IMR-90 (cell line): ENCODE measurements at regions not wholly inside any gene's neighbourhood (a gene's known extent, or its start where the extent isn't known, plus 50 kb on each side); places are given as distances from the start of the nearest gene placed in this dataset.

ENCODE experiments used
- ATAC-seq: fragments of 200-7000 bp; cut with Tn5 transposase; 2 replicates; pipeline ENCODE4 v1.9.1; 2020; ENCODE audit warnings: low read depth, mild to moderate bottlenecking, moderate library complexity
- BruUV-seq: library from RNA; stranded (reverse); fragments of 400-500 nt; replicated peaks from 2 replicates; lab custom pipeline; 2021; lab: Mats Ljungman, UMichigan
- CTCF ChIA-PET: fragments of 300-600 bp; formaldehyde crosslinking; extraction: SDS; loops from one replicate; lab custom pipeline; 2021; ENCODE audit warnings: antibody characterized with exemption; lab: Yijun Ruan, JAX
- POLR2A ChIA-PET: fragments of 300-600 bp; sonication (Branson Sonifier 250); formaldehyde crosslinking; loops from one replicate; lab custom pipeline; 2022; ENCODE audit warnings: antibody characterized with exemption; ENCODE audit not compliant: unreplicated experiment; lab: Charles Lee
- DNase-seq: peaks from one replicate; pipeline ENCODE4 v3.0.0; 2013
- H2AFZ ChIP-seq: replicated peaks from 2 replicates; pipeline ENCODE3; 2013; ENCODE audit warnings: low read length, mild to moderate bottlenecking; ENCODE audit not compliant: poor library complexity
- H2AK5ac ChIP-seq: 2 replicates; pipeline ENCODE4 v1.6.1; 2013; ENCODE audit warnings: low read depth, low read length, inconsistent platforms
- H2AK9ac ChIP-seq: replicated peaks from 2 replicates; pipeline ENCODE3; 2013; ENCODE audit warnings: mild to moderate bottlenecking, low read depth, low read length, moderate library complexity; ENCODE audit not compliant: poor library complexity
- H2BK120ac ChIP-seq: 2 replicates; pipeline ENCODE4 v1.6.1; 2013; ENCODE audit warnings: low read depth, low read length, inconsistent platforms
- H2BK15ac ChIP-seq: 3 replicates; pipeline ENCODE4 v1.6.1; 2013; ENCODE audit warnings: low read depth, low read length, inconsistent platforms
- H2BK20ac ChIP-seq: 2 replicates; pipeline ENCODE4 v1.6.1; 2013; ENCODE audit warnings: low read depth, mild to moderate bottlenecking, inconsistent platforms, low read length, moderate library complexity
- H2BK5ac ChIP-seq: 2 replicates; pipeline ENCODE4 v1.6.1; 2013; ENCODE audit warnings: mild to moderate bottlenecking, low read depth, low read length, inconsistent platforms; ENCODE audit not compliant: poor library complexity, severe bottlenecking
- H3K14ac ChIP-seq: replicated peaks from 2 replicates; pipeline ENCODE4 v1.6.1; 2013; ENCODE audit warnings: low read depth, low read length, inconsistent platforms
- H3K18ac ChIP-seq: 2 replicates; pipeline ENCODE4 v1.6.1; 2013; ENCODE audit warnings: low read depth, low read length, control low read depth
- H3K23ac ChIP-seq: 2 replicates; pipeline ENCODE4 v1.6.1; 2013; ENCODE audit warnings: low read depth, low read length, inconsistent platforms
- H3K27ac ChIP-seq: 2 replicates; pipeline ENCODE4 v1.5.1; 2013; ENCODE audit warnings: mild to moderate bottlenecking, control low read depth, low read length; ENCODE audit not compliant: insufficient read depth
- H3K27me3 ChIP-seq: 2 replicates; pipeline ENCODE4 v1.6.1; 2013; ENCODE audit warnings: low read length; ENCODE audit not compliant: control insufficient read depth, insufficient read depth
- H3K36me3 ChIP-seq: 2 replicates; pipeline ENCODE4 v1.6.1; 2013; ENCODE audit warnings: low read length, mixed read lengths; ENCODE audit not compliant: control insufficient read depth, insufficient read depth
- H3K4ac ChIP-seq: 2 replicates; pipeline ENCODE4 v1.6.1; 2013; ENCODE audit warnings: low read depth, low read length, inconsistent platforms
- H3K4me1 ChIP-seq: 2 replicates; pipeline ENCODE4 v1.6.1; 2013; ENCODE audit warnings: low read length, mixed read lengths; ENCODE audit not compliant: control insufficient read depth, insufficient read depth
- H3K4me2 ChIP-seq: 2 replicates; pipeline ENCODE4 v1.6.1; 2013; ENCODE audit warnings: low read depth, mild to moderate bottlenecking, control low read depth, low read length, moderate library complexity
- H3K4me3 ChIP-seq: 2 replicates; pipeline ENCODE4 v1.5.1; 2013; ENCODE audit warnings: low read depth, mild to moderate bottlenecking, control low read depth, low read length, moderate library complexity; ENCODE audit not compliant: insufficient read depth
- H3K56ac ChIP-seq: 2 replicates; pipeline ENCODE4 v1.6.1; 2013; ENCODE audit warnings: low read length, inconsistent platforms; ENCODE audit not compliant: insufficient read depth; ENCODE audit errors: extremely low read depth
- H3K79me1 ChIP-seq, 2 experiments: 2 replicates each; pipeline ENCODE4 v1.6.1; 2013; ENCODE audit warnings: low read length in 2 of 2, inconsistent platforms in 1 of 2, low read depth in 1 of 2
- H3K9ac ChIP-seq: 2 replicates; pipeline ENCODE4 v1.6.1; 2013; ENCODE audit warnings: low read depth, low read length, control low read depth
- H3K9me1 ChIP-seq: 2 replicates; pipeline ENCODE4 v1.6.1; 2013; ENCODE audit warnings: low read length, inconsistent platforms; ENCODE audit not compliant: insufficient read depth
- H3K9me3 ChIP-seq: 2 replicates; pipeline ENCODE4 v1.6.1; 2013; ENCODE audit warnings: low read length; ENCODE audit not compliant: control insufficient read depth, insufficient read depth
- H4K20me1 ChIP-seq: 2 replicates; pipeline ENCODE4 v1.6.1; 2013; ENCODE audit warnings: low read length, inconsistent platforms; ENCODE audit not compliant: insufficient read depth
- H4K5ac ChIP-seq: 2 replicates; pipeline ENCODE4 v1.6.1; 2013; ENCODE audit warnings: mild to moderate bottlenecking, low read depth, low read length, control low read depth
- H4K8ac ChIP-seq, 2 experiments: 2 replicates each; pipeline ENCODE4 v1.6.1; 2013; ENCODE audit warnings: low read depth in 2 of 2, low read length in 2 of 2, control low read depth in 1 of 2, inconsistent platforms in 1 of 2
- H4K91ac ChIP-seq: 2 replicates; pipeline ENCODE4 v1.6.1; 2013; ENCODE audit warnings: low read depth, low read length, inconsistent platforms; ENCODE audit not compliant: insufficient read depth
- BHLHE40 ChIP-seq: fragments of 150-350 bp; IDR thresholded peaks from 2 replicates; pipeline ENCODE4 v1.6.1; 2016; ENCODE audit warnings: mild to moderate bottlenecking, low read depth, low read length
- CEBPB ChIP-seq: IDR thresholded peaks from 2 replicates; pipeline ENCODE4 v1.6.1; 2012; ENCODE audit warnings: low read depth, low read length, improper control_type of control experiment
- CHD1 ChIP-seq: IDR thresholded peaks from 2 replicates; pipeline ENCODE4 v1.6.1; 2012; ENCODE audit warnings: low read depth, low read length, improper control_type of control experiment
- FOS ChIP-seq: fragments of 150-350 bp; IDR thresholded peaks from 2 replicates; pipeline ENCODE4 v1.6.1; 2016; ENCODE audit warnings: low read depth, low read length
- MAFK ChIP-seq: IDR thresholded peaks from 2 replicates; pipeline ENCODE4 v1.6.1; 2012; ENCODE audit warnings: low read depth, low read length, improper control_type of control experiment
- MAZ ChIP-seq: IDR thresholded peaks from 2 replicates; pipeline ENCODE4 v1.6.1; 2012; ENCODE audit warnings: low read depth, mild to moderate bottlenecking, low read length, improper control_type of control experiment, moderate library complexity, borderline replicate concordance
- MXI1 ChIP-seq: IDR thresholded peaks from 2 replicates; pipeline ENCODE4 v1.6.1; 2012; ENCODE audit warnings: low read depth, mild to moderate bottlenecking, low read length, moderate library complexity, borderline replicate concordance
- NFE2L2 ChIP-seq: fragments of 150-350 bp; IDR thresholded peaks from 2 replicates; pipeline ENCODE4 v1.6.1; 2016; ENCODE audit warnings: low read depth, mild to moderate bottlenecking, low read length
- POLR2A ChIP-seq: IDR thresholded peaks from 2 replicates; pipeline ENCODE4 v1.6.1; 2012; ENCODE audit warnings: mild to moderate bottlenecking, low read depth, low read length
- RAD21 ChIP-seq: IDR thresholded peaks from 2 replicates; pipeline ENCODE4 v1.6.1; 2012; ENCODE audit warnings: low read length, improper control_type of control experiment
- SMC3 ChIP-seq: fragments of 150-350 bp; IDR thresholded peaks from 2 replicates; pipeline ENCODE4 v1.6.1; 2016; ENCODE audit warnings: low read depth, mild to moderate bottlenecking, antibody characterized with exemption, low read length, moderate library complexity
- WGBS, 2 experiments: methylation state at CpG; one replicate each; pipeline versions ENCODE4 v1.1.5 to v1.1.7; 2013; ENCODE audit warnings: missing lambda C conversion rate in 2 of 2; ENCODE audit not compliant: insufficient read length in 1 of 2; ENCODE audit errors: extremely low coverage in 2 of 2; 5-methylcytosine and 5-hydroxymethylcytosine counted together
- dilution Hi-C: fragments of 300-500 bp; cut with HindIII; formaldehyde crosslinking; loops from one replicate; pipeline ENCODE4 v1.14.3; 2018; ENCODE audit warnings: low sequenced_read_pairs; ENCODE audit not compliant: unreplicated experiment
- in situ Hi-C: fragments of 300-500 bp; cut with MboI; formaldehyde crosslinking; loops from 3 replicates; pipeline ENCODE4 v1.14.3; 2019; ENCODE audit warnings: low sequenced_read_pairs, inconsistent platforms, mixed read lengths
- intact Hi-C: fragments of 100-400 bp; cut with micrococcal nuclease; formaldehyde crosslinking; loops from 2 replicates; pipeline ENCODE4 v1.10.0; 2022
- TF ChIP-seq, protein P1 (sequence below): fragments of 150-350 bp; IDR thresholded peaks from 2 replicates; pipeline ENCODE4 v1.6.1; 2016; ENCODE audit warnings: low read depth, mild to moderate bottlenecking, low read length, moderate library complexity, borderline replicate concordance
- TF ChIP-seq, protein P2 (sequence below): conservative IDR thresholded peaks from 2 replicates; pipeline ENCODE4 v1.5.1; 2012; ENCODE audit warnings: mild to moderate bottlenecking, low read depth, low read length, improper control_type of control experiment
- TF ChIP-seq, protein P3 (sequence below): fragments of 150-350 bp; IDR thresholded peaks from 2 replicates; pipeline ENCODE4 v1.6.1; 2017; ENCODE audit warnings: mild to moderate bottlenecking, antibody characterized with exemption, low read length, low read depth

DNA sequence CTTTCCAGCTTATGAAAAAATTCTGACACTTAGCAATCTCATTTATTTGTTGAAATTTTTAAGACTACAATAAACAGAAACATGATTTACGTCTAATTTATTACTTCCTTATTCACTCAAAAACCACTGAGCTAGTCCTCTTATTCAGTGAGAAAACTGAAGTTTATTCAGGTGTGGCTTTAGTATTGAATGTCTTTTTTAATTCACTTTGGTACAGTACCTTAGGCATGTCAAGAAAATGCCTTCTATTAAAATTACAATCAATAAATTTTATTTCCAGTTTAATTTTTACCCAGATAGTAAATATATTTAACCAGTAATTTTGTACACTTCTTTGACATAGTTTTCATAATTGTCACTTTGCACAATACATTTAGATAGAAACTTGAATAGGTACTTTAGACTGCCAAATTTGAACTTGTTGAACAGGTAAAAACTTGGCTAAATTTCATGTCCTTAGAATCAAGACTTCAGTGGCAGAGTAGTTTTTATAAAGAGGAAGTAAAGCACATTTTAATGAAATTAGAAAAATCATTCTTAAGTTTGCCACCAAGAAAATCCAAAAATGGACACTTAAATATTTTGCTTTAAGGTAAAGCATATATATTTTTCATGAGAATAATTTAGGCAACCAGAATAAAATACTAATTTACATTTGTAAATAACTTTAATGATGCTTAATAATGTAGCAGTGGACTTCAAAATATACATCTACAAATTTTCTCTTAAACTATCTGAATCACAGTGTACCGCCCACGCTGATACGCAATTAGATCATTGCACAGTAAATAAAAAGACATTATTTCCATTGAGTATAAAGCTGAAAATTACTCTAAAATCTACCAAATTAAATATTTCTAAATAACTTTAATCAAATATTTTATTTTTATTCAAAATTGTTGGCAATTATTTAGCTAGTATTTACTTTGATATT lies 159.1 kb downstream of the RASSF9 start:
- no peak overlapping the region for H3K18ac ChIP-seq
- CTCF ChIA-PET = no interaction called here
- 0 out of 2 replicates have a peak, but pooled peaks cover 1% of the 10 kb centered on the region for H3K9me3 ChIP-seq
- no peak overlapping the region for H2BK120ac ChIP-seq
- H2AK5ac ChIP-seq = no peak overlapping the region
- intact Hi-C loops = no loop called here
- no peak overlapping the region for H2BK5ac ChIP-seq
- H3K4me3 ChIP-seq = no peak overlapping the region
- H2BK20ac ChIP-seq = no peak overlapping the region
- DNase-seq (no peak), ATAC-seq (no peak)
- WGBS, 2 experiments = no CpG with 5 or more reads among the region's 4 CpGs
- H3K4me2 ChIP-seq = no peak overlapping the region
- BruUV-seq = no TSS peak
- H4K5ac ChIP-seq = no peak overlapping the region
- H3K79me1 ChIP-seq = no peaks in the 10 kb centered on the region
- POLR2A ChIA-PET = no interaction called here
- dilution Hi-C loops = no loop called here
- no peak overlapping the region for H3K14ac ChIP-seq
- no peaks in the 10 kb centered on the region for H4K20me1 ChIP-seq
- in situ Hi-C loops = no loop called here
- H3K4me1 ChIP-seq = no peaks in the 10 kb centered on the region
- H3K4ac ChIP-seq = no peak overlapping the region
- no peaks in the 10 kb centered on the region for H3K27me3 ChIP-seq
- H3K9me1 ChIP-seq = no peaks in the 10 kb centered on the region
- no peaks in the 10 kb centered on the region for H3K36me3 ChIP-seq
- no peak overlapping the region for H4K8ac ChIP-seq
- H3K56ac ChIP-seq = no peak overlapping the region
- H3K27ac ChIP-seq = no peak overlapping the region
- no peak overlapping the region for H2AK9ac ChIP-seq
- H2BK15ac ChIP-seq = no peak overlapping the region
- no peak overlapping the region for H3K23ac ChIP-seq
- no peak overlapping the region for H3K9ac ChIP-seq
- H2AFZ ChIP-seq = no peak overlapping the region
- H4K91ac ChIP-seq = no peak overlapping the region
- TF ChIP-seq MXI1 (no peak), FOS (no peak), MAFK (no peak), BHLHE40 (no peak), CHD1 (no peak), POLR2A (no peak), SMC3 (no peak), CEBPB (no peak), RAD21 (no peak), NFE2L2 (no peak), MAZ (no peak)
- TF ChIP-seq, protein P1, sequence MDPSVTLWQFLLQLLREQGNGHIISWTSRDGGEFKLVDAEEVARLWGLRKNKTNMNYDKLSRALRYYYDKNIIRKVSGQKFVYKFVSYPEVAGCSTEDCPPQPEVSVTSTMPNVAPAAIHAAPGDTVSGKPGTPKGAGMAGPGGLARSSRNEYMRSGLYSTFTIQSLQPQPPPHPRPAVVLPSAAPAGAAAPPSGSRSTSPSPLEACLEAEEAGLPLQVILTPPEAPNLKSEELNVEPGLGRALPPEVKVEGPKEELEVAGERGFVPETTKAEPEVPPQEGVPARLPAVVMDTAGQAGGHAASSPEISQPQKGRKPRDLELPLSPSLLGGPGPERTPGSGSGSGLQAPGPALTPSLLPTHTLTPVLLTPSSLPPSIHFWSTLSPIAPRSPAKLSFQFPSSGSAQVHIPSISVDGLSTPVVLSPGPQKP = no peak
- TF ChIP-seq, protein P2, sequence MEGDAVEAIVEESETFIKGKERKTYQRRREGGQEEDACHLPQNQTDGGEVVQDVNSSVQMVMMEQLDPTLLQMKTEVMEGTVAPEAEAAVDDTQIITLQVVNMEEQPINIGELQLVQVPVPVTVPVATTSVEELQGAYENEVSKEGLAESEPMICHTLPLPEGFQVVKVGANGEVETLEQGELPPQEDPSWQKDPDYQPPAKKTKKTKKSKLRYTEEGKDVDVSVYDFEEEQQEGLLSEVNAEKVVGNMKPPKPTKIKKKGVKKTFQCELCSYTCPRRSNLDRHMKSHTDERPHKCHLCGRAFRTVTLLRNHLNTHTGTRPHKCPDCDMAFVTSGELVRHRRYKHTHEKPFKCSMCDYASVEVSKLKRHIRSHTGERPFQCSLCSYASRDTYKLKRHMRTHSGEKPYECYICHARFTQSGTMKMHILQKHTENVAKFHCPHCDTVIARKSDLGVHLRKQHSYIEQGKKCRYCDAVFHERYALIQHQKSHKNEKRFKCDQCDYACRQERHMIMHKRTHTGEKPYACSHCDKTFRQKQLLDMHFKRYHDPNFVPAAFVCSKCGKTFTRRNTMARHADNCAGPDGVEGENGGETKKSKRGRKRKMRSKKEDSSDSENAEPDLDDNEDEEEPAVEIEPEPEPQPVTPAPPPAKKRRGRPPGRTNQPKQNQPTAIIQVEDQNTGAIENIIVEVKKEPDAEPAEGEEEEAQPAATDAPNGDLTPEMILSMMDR = no peak
- TF ChIP-seq, protein P3, sequence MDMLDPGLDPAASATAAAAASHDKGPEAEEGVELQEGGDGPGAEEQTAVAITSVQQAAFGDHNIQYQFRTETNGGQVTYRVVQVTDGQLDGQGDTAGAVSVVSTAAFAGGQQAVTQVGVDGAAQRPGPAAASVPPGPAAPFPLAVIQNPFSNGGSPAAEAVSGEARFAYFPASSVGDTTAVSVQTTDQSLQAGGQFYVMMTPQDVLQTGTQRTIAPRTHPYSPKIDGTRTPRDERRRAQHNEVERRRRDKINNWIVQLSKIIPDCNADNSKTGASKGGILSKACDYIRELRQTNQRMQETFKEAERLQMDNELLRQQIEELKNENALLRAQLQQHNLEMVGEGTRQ = no peak
